CD14-positive monocyte (primary cell): ENCODE measurements at regions not wholly inside any gene's neighbourhood (a gene's known extent, or its start where the extent isn't known, plus 50 kb on each side); places are given as distances from the start of the nearest gene placed in this dataset.
"Not testable (repeated sequence)": the region's sequence is repeated elsewhere in the genome, so short reads cannot be mapped to it uniquely, and the experiment has no call there.

ENCODE experiments used
- DNase-seq, 3 donors: peaks; one replicate each; pipeline ENCODE4 v3.0.0-alpha.2; 2011 to 2022
- H2AFZ ChIP-seq: 2 replicates; pipeline ENCODE4 v1.6.0; 2012; ENCODE audit warnings: mild to moderate bottlenecking, low read depth, low read length, inconsistent platforms; ENCODE audit not compliant: insufficient read depth, poor library complexity, severe bottlenecking
- H3K27ac ChIP-seq, 2 donors: 1 replicate in 1 of 2; 2 replicates in 1 of 2; pipeline ENCODE4 v1.5.1; 2012 to 2013; ENCODE audit warnings: low read length in 2 of 2, control low read depth in 1 of 2, inconsistent platforms in 1 of 2, low read depth in 1 of 2, mild to moderate bottlenecking in 1 of 2
- H3K27me3 ChIP-seq, 2 donors: one replicate each; pipeline versions ENCODE4 v1.6.0 to v1.6.1; 2011 to 2013; ENCODE audit warnings: low read length in 2 of 2; ENCODE audit not compliant: control insufficient read depth in 2 of 2, insufficient read depth in 2 of 2
- H3K36me3 ChIP-seq, 2 donors: replicated peaks in 1 of 2; 1 replicate in 1 of 2; 2 replicates in 1 of 2; pipeline versions ENCODE4 v1.5.1 to v1.6.1; 2012 to 2013; ENCODE audit warnings: low read length in 2 of 2, control low read depth in 1 of 2, inconsistent platforms in 1 of 2, mild to moderate bottlenecking in 1 of 2; ENCODE audit not compliant: insufficient read depth in 2 of 2, control insufficient read depth in 1 of 2
- H3K4me1 ChIP-seq, 2 donors: 1 replicate in 1 of 2; 2 replicates in 1 of 2; pipeline versions ENCODE4 v1.5.1 to v1.6.1; 2012 to 2013; ENCODE audit warnings: low read length in 2 of 2, control low read depth in 1 of 2, inconsistent platforms in 1 of 2, mild to moderate bottlenecking in 1 of 2, moderate library complexity in 1 of 2; ENCODE audit not compliant: insufficient read depth in 2 of 2, control insufficient read depth in 1 of 2
- H3K4me2 ChIP-seq: replicated peaks from 2 replicates; pipeline ENCODE3; 2012; ENCODE audit warnings: low read length, moderate library complexity, mild to moderate bottlenecking; ENCODE audit not compliant: poor library complexity, severe bottlenecking; ENCODE audit errors: extremely low read depth
- H3K4me3 ChIP-seq, 3 experiments: fragments of 200-600 bp in 1 of 3; sonication (generic) in 1 of 3; replicated peaks in 1 of 3; 1 replicate in 2 of 3; 2 replicates in 1 of 3; pipeline ENCODE4 v1.5.1; 2011 to 2013; ENCODE audit warnings: low read length in 3 of 3, mild to moderate bottlenecking in 3 of 3, control low read depth in 2 of 3, low read depth in 2 of 3, inconsistent platforms in 1 of 3, moderate library complexity in 1 of 3
- H3K79me2 ChIP-seq: 2 replicates; pipeline ENCODE4 v1.6.0; 2012; ENCODE audit warnings: mild to moderate bottlenecking, control low read depth, inconsistent platforms, low read length, moderate library complexity; ENCODE audit not compliant: insufficient read depth
- H3K9ac ChIP-seq: 2 replicates; pipeline ENCODE4 v1.6.0; 2017; ENCODE audit warnings: low read length, mild to moderate bottlenecking; ENCODE audit not compliant: insufficient read depth, poor library complexity, severe bottlenecking
- H3K9me3 ChIP-seq, 2 donors: replicated peaks in 1 of 2; 1 replicate in 1 of 2; 2 replicates in 1 of 2; pipeline versions ENCODE4 v1.5.1 to v1.6.1; 2012 to 2013; ENCODE audit warnings: low read length in 2 of 2, control low read depth in 1 of 2; ENCODE audit not compliant: control insufficient read depth in 1 of 2, insufficient read depth in 1 of 2
- H4K20me1 ChIP-seq: 2 replicates; pipeline ENCODE4 v1.6.0; 2012; ENCODE audit warnings: mild to moderate bottlenecking, low read length, control low read depth, moderate library complexity; ENCODE audit not compliant: insufficient read depth
- H3K27ac Mint-ChIP-seq, 7 donors: one replicate each; pipeline ENCODE4 v1.8.0; 2020; ENCODE audit warnings: mild to moderate bottlenecking in 7 of 7, mixed read lengths in 7 of 7, moderate library complexity in 6 of 7, inconsistent platforms in 2 of 7
- H3K27me3 Mint-ChIP-seq, 3 donors: one replicate each; pipeline ENCODE4 v1.8.0; 2021 to 2022; ENCODE audit warnings: low read depth in 3 of 3, mild to moderate bottlenecking in 3 of 3, mixed read lengths in 3 of 3, moderate library complexity in 3 of 3, inconsistent platforms in 1 of 3
- H3K36me3 Mint-ChIP-seq, 2 donors: one replicate each; pipeline ENCODE4 v1.8.0; 2020; ENCODE audit warnings: mixed read lengths in 2 of 2, inconsistent platforms in 1 of 2, mild to moderate bottlenecking in 1 of 2
- H3K4me1 Mint-ChIP-seq: one replicate; pipeline ENCODE4 v1.8.0; 2020; ENCODE audit warnings: mild to moderate bottlenecking, mixed read lengths
- H3K4me3 Mint-ChIP-seq, 2 donors: one replicate each; pipeline ENCODE4 v1.8.0; 2020; ENCODE audit warnings: mild to moderate bottlenecking in 2 of 2, mixed read lengths in 2 of 2, moderate library complexity in 1 of 2
- H3K9me3 Mint-ChIP-seq, 7 donors: one replicate each; pipeline ENCODE4 v1.8.0; 2020 to 2022; ENCODE audit warnings: mixed read lengths in 7 of 7, mild to moderate bottlenecking in 6 of 7, moderate library complexity in 6 of 7, inconsistent platforms in 2 of 7
- CTCF ChIP-seq: fragments of 200-600 bp; IDR thresholded peaks from one replicate; pipeline ENCODE4 v1.8.0; 2022; ENCODE audit warnings: antibody characterized with exemption, mild to moderate bottlenecking
- WGBS: methylation state at CpG from one replicate; pipeline ENCODE4 v1.1.5; 2013; ENCODE audit warnings: missing lambda C conversion rate; ENCODE audit not compliant: insufficient coverage; 5-methylcytosine and 5-hydroxymethylcytosine counted together
- intact Hi-C, 2 donors: fragments of 100-400 bp; cut with micrococcal nuclease; formaldehyde crosslinking; loops; one replicate each; pipeline versions ENCODE4 v1.15.0 to v1.15.1; 2023

GRCh38 chr1:182157187-182157586, 95.7 kb upstream of the ZNF648 start:
- H2AFZ ChIP-seq, result no peak overlapping the region
- peaks cover 17% of the 10 kb centered on the region for H3K4me1 Mint-ChIP-seq

GRCh38 chr1:182154425-182154824, 92.9 kb upstream of the ZNF648 start:
- H3K4me1 ChIP-seq, result peaks cover 18 to 33% of the 10 kb centered on the region in 2 donors
- no CpG with 5 or more reads among the region's 1 CpG for WGBS
- peak overlapping the region in 2 of 7 donors; percentile 30 to 48 for H3K27ac Mint-ChIP-seq
- DNase-seq, H3K27me3 Mint-ChIP-seq, H2AFZ ChIP-seq, H3K36me3 Mint-ChIP-seq, H3K4me3 Mint-ChIP-seq, H4K20me1 ChIP-seq, intact Hi-C loops, H3K9ac ChIP-seq, H3K4me3 ChIP-seq, H3K36me3 ChIP-seq, H3K4me2 ChIP-seq, H3K27me3 ChIP-seq, H3K9me3 ChIP-seq, H3K79me2 ChIP-seq, H3K27ac ChIP-seq: not testable (repeated sequence)
- H3K4me1 Mint-ChIP-seq, result peaks cover 29% of the 10 kb centered on the region
- H3K9me3 Mint-ChIP-seq, result peaks cover 0 to 13% (median 6%) of the 10 kb centered on the region in 7 donors

More at GRCh38 chr1:182157187-182157586, 95.7 kb upstream of the ZNF648 start:
- Histone ChIP-seq H3K27ac (no peak overlapping the region), H3K4me1 (peaks cover 8 to 18% of the 10 kb centered on the region in 2 donors), H3K27me3 (no peaks in the 10 kb centered on the region), H3K4me2 (no peak overlapping the region), H3K36me3 (no peaks in the 10 kb centered on the region), H3K9ac (no peak overlapping the region), H3K4me3 (no peak overlapping the region), H3K9me3 (peaks cover 0 to 16% of the 10 kb centered on the region in 2 donors), H4K20me1 (no peaks in the 10 kb centered on the region), H3K79me2 (no peaks in the 10 kb centered on the region)
- intact Hi-C loops, result no loop called here
- H3K9me3 Mint-ChIP-seq, result peaks cover 5 to 21% (median 19%) of the 10 kb centered on the region in 7 donors
- no peak overlapping the region for H3K27ac Mint-ChIP-seq
- no CpG with 5 or more reads among the region's 2 CpGs for WGBS
- DNase-seq, result no peak
- peaks cover 0 to under 1% of the 10 kb centered on the region in 2 donors for H3K36me3 Mint-ChIP-seq
- no peak for TF ChIP-seq CTCF
- H3K27me3 Mint-ChIP-seq, result peaks cover 0 to 1% (median 0%) of the 10 kb centered on the region in 3 donors
- no peak overlapping the region for H3K4me3 Mint-ChIP-seq
